HG02973 (cell line): ENCODE measurements at regions not wholly inside any gene's neighbourhood (a gene's known extent, or its start where the extent isn't known, plus 50 kb on each side); places are given as distances from the start of the nearest gene placed in this dataset.
"Not testable (repeated sequence)": the region's sequence is repeated elsewhere in the genome, so short reads cannot be mapped to it uniquely, and the experiment has no call there.

Source experiments
- ATAC-seq: cut with Tn5 transposase; IDR thresholded peaks from one replicate; pipeline ENCODE4 v1.9.1; 2021; ENCODE audit warnings: moderate library complexity; ENCODE audit not compliant: unreplicated experiment

GRCh38 chr10:64283621-64284020 is 762.4 kb downstream of the REEP3 start:
- ATAC-seq: no peak

- no peak for ATAC-seq
Measured at GRCh38 chr10:64286533-64286932, 765.3 kb downstream of the REEP3 start.

DNA sequence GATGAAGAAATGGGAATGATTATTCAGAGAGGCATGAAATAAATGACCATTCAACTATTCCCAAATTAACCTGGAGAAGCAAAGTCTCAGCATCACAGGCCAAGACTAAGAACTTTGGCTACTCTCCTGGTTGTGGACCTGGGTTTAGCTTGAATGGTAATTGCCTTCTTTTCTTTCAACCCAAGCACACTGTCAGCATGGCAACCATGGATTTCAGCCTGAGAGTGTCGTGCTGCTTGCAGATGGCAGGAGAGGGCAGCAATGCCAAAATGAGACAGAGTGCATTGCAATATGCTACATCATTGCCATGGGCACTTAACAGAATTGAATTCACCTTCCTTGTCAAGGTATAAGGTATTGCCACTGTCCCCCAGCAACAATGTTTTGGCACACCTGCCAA is 767.2 kb downstream of the REEP3 start:
- ATAC-seq: no peak

GRCh38 chr10:64303566-64303965 is 782.4 kb downstream of the REEP3 start:
- no peak for ATAC-seq

DNA sequence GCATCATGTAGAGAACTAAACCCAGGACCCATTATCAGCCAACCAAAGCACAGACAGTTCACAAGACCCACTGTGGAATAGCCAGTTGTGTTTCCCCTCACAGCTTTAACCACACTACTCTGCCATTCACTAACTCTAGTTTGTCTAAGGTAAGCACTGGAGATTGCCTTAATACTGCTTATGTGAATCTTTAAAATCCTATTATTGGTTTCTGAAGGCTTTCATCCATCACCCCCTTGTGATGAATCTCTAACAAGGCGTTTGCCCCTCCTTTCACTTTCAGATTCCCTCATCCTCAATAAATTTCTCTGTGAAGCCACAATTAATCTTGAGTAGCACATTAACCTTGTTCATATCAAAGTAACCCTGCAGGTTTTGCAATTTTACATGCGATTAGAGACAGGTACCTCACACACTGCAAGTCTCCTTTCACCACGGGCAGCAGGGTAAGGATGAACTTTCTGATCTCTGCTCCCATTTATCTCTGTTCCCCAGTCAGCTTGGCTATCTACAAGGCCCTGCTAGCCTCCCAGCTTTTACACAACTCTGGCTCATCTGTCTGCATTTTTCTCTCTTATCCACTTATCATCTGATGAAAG is 785.6 kb downstream of the REEP3 start:
- ATAC-seq: no peak

- no peak for ATAC-seq
Measured at GRCh38 chr10:64312876-64313275, 791.7 kb downstream of the REEP3 start.

GRCh38 chr10:64313967-64314366 is 792.8 kb downstream of the REEP3 start:
- no peak for ATAC-seq

DNA sequence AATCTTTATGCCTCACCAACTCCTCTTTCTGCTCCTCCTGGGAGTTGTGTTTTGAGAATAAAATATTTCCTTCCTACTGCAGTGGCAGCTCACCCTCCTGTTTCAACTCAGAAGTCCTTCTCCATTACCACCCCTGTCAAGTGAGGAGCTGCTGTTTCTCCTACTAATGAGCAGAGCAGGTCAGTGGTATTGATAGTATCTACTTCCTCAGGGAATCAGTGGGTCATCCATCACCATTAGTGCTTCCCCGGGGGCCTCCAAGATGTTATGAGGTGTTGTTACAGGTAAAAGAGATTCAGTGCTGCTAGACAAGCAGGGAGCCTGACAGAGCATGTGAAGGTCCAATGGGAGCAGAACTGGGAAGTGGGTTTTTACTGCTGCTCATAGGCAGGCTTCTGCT is 795.2 kb downstream of the REEP3 start:
- no peak for ATAC-seq

GRCh38 chr10:64316833-64317232 is 795.6 kb downstream of the REEP3 start:
- ATAC-seq: no peak

GRCh38 chr10:64320448-64320847 is 799.2 kb downstream of the REEP3 start:
- ATAC-seq: no peak

- ATAC-seq: no peak
Measured at GRCh38 chr10:64329510-64329909, 808.3 kb downstream of the REEP3 start.

DNA sequence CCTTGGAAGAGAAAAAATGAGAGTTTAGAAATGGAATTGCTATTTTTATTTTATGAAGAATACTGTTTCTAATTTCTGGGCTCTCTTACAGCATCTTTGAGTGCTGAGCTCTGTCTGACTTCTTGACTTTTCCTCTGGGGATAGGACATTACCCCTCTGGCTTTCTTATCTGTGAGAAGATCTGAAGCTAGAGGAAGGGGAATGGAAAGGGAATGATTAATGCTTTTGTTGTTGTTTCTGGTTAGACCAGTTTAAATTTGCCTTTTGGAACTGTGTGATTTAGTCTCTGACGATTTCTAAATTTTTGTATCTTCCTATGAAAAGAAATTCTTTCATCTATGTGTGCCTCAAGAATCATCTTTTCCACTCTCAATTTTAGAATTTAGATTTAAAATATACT is 811.4 kb downstream of the REEP3 start:
- no peak for ATAC-seq

- no peak for ATAC-seq
Measured at GRCh38 chr10:64334084-64334483, 812.9 kb downstream of the REEP3 start.

- no peak for ATAC-seq
Measured at GRCh38 chr10:64344211-64344610, 823.0 kb downstream of the REEP3 start.

DNA sequence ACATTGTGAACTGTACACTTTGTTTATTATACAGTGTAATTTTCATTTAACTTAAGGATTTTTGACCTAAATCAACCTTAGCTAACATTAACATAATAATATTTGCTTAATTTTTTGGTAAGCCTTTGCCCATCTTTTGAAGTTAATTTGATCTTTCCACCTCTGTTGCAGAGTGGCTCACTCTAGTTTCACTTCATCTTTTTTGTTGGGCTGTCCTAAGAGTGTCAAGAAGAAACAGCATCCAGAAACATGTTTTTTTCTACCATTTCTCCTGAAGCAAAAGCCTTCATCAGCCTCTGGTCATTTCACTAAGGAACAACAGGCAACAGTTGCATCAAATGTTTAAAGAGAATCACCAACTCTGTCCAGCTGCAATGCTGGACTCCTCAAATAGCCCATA is 824.7 kb downstream of the REEP3 start:
- ATAC-seq: no peak

DNA sequence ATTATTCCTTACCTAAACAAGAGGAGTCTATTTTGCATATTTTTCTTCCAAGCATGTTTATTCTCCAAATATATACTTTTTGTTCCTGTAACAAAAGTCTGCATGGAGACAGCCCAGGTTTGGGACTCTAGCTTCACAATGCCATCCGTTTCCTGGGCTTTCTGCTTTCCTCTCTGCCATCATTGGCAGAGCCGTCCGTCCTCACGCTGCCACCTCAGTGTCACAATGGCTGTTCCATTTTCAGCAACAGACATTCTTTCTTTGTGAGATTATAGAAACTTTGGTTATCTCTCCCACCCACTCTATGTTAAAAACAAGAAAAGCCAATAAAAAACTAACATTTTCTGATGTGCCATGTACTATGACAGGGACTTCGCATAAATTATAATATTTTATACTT is 825.2 kb downstream of the REEP3 start:
- ATAC-seq: no peak

DNA sequence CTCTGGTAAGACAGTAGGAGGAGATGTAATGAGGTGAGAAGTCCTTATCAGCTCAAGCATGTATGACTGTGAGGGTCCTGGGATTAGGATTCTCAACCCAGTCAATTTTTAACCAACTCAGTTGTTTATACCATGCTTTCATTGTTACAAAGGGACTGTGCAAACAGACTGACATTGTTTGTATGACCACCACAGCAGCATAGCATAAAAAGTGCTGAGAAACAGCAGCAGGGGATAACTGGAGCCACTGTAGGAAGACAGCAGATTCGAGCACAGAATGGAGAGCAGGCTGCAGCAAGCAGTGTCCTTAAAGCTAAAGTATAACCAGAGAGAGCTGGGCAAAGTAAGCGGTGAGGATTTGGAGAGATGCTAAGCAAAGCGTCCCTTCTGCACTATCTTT is 829.5 kb downstream of the REEP3 start:
- no peak for ATAC-seq

DNA sequence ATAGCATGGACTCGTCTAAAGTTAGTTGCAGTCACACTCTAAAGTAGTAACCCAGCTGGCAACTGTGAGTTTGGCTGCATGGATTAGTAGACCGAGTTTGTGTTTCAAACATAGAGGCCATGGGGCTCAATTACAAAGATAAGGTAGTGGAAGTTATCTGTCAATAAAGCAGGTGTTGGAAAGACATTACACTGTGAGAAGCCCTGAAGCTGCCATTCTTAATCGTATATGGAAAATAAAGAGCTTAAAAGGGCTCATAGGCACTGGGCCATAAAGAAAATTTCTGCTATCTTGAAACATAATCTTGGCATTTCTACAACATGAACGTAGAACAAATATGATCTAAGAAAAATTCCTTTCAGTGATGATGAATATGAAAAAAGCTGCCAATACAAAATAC is 837.7 kb downstream of the REEP3 start:
- no peak for ATAC-seq

DNA sequence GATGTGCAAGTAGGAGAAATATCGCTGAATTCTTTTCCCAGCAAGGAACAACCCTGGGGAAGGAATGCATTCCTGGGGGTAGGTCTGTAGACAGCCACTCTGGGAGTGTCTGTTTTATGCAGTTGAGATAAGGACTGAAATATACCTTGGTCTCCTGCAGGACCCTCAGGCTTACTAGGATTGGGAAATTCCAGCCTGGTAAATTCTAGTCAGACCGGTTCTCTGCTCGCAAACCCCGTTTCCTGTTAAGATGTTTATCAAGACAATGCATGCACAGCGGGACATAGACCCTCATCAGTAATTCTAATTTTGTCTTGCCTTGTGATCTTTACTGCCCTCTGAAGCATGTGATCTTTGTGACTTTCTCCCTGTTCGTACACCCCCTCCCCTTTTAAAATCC is 839.0 kb downstream of the REEP3 start:
- ATAC-seq: not testable (repeated sequence)

GRCh38 chr10:64363687-64364086 is 842.5 kb downstream of the REEP3 start:
- ATAC-seq: no peak

DNA sequence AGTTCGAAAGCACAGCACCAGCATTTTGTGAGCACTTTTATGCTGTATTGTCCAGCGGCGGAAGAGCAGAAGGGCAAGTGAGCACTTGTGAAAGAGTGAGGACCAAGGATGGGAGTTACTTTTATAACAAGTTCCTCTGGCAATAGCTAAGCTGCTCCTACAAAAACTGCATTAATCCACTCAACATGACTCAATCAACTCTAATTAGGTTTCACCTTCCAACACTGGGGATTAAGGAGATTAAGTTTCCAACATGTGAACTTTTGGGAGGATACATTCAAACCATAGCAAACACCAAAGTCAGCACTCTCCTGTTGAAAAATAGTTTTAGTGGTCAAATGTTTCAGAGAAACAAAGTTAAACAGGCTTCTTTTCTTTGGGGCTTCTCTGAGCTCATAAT is 844.5 kb downstream of the REEP3 start:
- no peak for ATAC-seq

DNA sequence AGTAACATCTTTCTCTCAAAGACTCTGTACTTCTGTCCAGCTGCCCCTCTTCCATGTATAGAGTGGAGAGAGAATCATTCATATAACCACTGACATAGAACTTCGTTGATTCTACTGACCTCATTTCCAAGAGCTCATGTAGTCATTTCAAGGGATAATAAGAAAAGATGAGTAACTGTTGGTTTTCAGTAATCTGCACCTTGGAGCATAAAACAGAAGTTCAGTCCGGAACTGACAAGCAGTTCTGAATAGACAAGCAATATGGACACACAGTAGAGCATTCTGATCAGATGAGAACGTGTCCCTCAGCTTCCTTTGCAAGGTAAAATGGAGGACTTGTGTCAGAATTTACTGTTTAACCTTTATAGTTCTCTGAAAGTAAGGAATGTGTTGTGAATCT is 847.1 kb downstream of the REEP3 start:
- no peak for ATAC-seq

DNA sequence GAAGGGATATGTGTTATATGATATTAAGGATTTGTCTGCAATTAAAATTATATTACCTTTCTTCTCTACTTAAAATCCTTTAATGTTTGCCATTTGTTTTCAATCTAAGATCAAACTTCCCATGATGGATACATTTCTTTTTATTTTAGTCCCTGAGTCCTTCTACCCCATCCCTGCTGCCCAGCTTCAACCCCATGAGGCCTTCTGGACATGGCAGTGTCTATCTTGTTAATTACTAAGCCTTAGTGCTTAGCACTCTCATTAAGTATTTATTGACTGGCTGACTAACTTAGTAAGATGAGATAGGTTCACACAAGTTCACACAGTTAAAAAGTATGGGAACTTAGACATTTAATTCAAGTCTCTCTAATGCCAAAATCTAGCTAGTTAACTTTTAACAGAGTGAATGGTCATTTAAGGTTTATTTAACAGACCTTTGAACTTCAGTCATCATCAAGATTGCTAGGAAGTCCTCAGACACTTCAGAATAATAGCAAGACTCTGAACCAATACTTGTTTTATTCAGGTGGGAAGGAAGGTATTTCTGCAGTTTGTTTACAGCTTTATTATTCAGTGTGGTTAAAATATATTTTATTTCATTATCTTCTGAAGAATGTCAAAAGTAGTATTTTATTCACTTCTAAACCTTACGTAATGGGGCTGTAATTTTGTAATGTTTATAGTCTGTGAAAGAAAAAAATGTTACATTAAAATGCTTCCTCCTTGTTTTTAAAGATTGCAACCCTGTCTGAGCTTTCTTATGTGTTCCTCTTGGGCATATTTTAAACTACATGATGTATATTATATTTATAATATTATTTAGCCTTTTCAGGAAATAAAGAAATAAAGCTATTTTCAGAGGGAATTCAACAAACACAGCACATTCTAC is 848.9 kb downstream of the REEP3 start:
- no peak for ATAC-seq
